ENCODE measurements at regions not wholly inside any gene's neighbourhood (a gene's known extent, or its start where the extent isn't known, plus 50 kb on each side); places are given as distances from the start of the nearest gene placed in this dataset.

GRCh38 chr18:66676699-66677098, 72.8 kb upstream of the CDH19 start:
- peak overlapping the region; percentile 21 to 40; a peak in 3 of 4 replicates for H3K4me2 ChIP-seq (ENCODE audit: insufficient read depth in 1 of 2, low read depth in 2 of 2, low read length in 2 of 2)
- no peak overlapping the region for H3K18ac ChIP-seq (ENCODE audit: extremely low read depth, low read length)
- no peaks in the 10 kb centered on the region for H3K23me2 ChIP-seq (ENCODE audit: low read depth, low read length)
- no peak overlapping the region for H2BK20ac ChIP-seq (ENCODE audit: low read length)
- no peaks in the 10 kb centered on the region for H4K20me1 ChIP-seq (replicated peaks in 1 of 2; ENCODE audit: control insufficient read depth in 1 of 2, insufficient read depth in 2 of 2, low read length in 2 of 2)
- peaks cover 0 to 12% (median 0%) of the 10 kb centered on the region in 4 experiments; a peak in 2 of 8 replicates for H3K36me3 ChIP-seq (ENCODE audit: control insufficient read depth in 2 of 4, insufficient read depth in 4 of 4, low read length in 3 of 4)
- no peak overlapping the region for H4K8ac ChIP-seq (ENCODE audit: extremely low read depth, insufficient read depth, low read length)
- CTCF ChIA-PET (ENCODE audit: partially characterized antibody): no interaction called here
- WGBS, 2 experiments (ENCODE audit: extremely low coverage in 1 of 2, insufficient coverage in 1 of 2, insufficient read length in 1 of 2, insufficient replicate concordance in 2 of 2, low coverage in 1 of 2, low lambda C conversion rate in 2 of 2, missing lambda C conversion rate in 1 of 2): 26% methylated on average over 4 of the region's 4 CpGs; no CpG with 5 or more reads in 1 of the 2 experiments
- no peak overlapping the region for H2AK5ac ChIP-seq (ENCODE audit: low read depth, low read length)
- FAIRE-seq (peak; percentile 19), DNase-seq (ENCODE audit: low read depth in 1 of 2, low spot score in 2 of 2) (peak in 1 of 2 experiments; percentile 10)
- H3K9me3 ChIP-seq (ENCODE audit: insufficient read depth in 2 of 2, low read depth in 1 of 2, low read length in 1 of 2): no peaks in the 10 kb centered on the region; a peak in 1 of 4 replicates
- H2BK15ac ChIP-seq (ENCODE audit: low read length): no peak overlapping the region
- H4K91ac ChIP-seq (replicated peaks; ENCODE audit: insufficient read length, low read length): no peak overlapping the region
- no peak overlapping the region for H2BK12ac ChIP-seq (ENCODE audit: low read depth, low read length)
- H3K14ac ChIP-seq (ENCODE audit: insufficient read length): no peak overlapping the region
- peak overlapping the region in 1 of 4 experiments; percentile 39; a peak in 1 of 8 replicates for H3K4me3 ChIP-seq (ENCODE audit: extremely low read depth in 1 of 4, insufficient read depth in 2 of 4, low read depth in 3 of 4, low read length in 4 of 4)
- H3K27ac ChIP-seq (ENCODE audit: low read depth, low read length): no peak overlapping the region
- H3K27me3 ChIP-seq (replicated peaks in 1 of 4; ENCODE audit: control insufficient read depth in 3 of 4, extremely low read depth in 1 of 4, insufficient read depth in 3 of 4, low read length in 3 of 4): no peaks in the 10 kb centered on the region
- H4K5ac ChIP-seq (ENCODE audit: insufficient read length, low read depth, low read length): no peak overlapping the region
- no peak overlapping the region for H2BK120ac ChIP-seq (replicated peaks; ENCODE audit: low read depth, low read length)
- H2AFZ ChIP-seq (ENCODE audit: low read length): no peak overlapping the region
- peaks cover 0 to 5% (median 0%) of the 10 kb centered on the region in 4 experiments; a peak in 2 of 7 replicates for H3K4me1 ChIP-seq (replicated peaks in 1 of 4; ENCODE audit: control insufficient read depth in 3 of 4, insufficient read depth in 4 of 4, low read length in 3 of 4)
- H3K23ac ChIP-seq (ENCODE audit: insufficient read length): no peak overlapping the region
- POLR2A ChIA-PET (ENCODE audit: partially characterized antibody): no interaction called here
- no peaks in the 10 kb centered on the region for H3K79me2 ChIP-seq (ENCODE audit: control insufficient read depth in 1 of 2, insufficient read depth in 2 of 2, low read length in 2 of 2)
- no peak overlapping the region for H2BK5ac ChIP-seq (ENCODE audit: low read depth, low read length)
- no peaks in the 10 kb centered on the region for H3K79me1 ChIP-seq (ENCODE audit: low read depth, low read length)
- no peak overlapping the region for H3K9ac ChIP-seq (replicated peaks in 1 of 4; ENCODE audit: extremely low read depth in 1 of 4, low read depth in 3 of 4, low read length in 3 of 4)
- H3K4ac ChIP-seq (replicated peaks; ENCODE audit: insufficient read length, low read depth, low read length): no peak overlapping the region
- no peak overlapping the region for H3K56ac ChIP-seq (replicated peaks; ENCODE audit: insufficient read length, low read depth, low read length)

Data from H1 (cell line).